ENCODE measurements at regions not wholly inside any gene's neighbourhood (a gene's known extent, or its start where the extent isn't known, plus 50 kb on each side); places are given as distances from the start of the nearest gene placed in this dataset.

DNA sequence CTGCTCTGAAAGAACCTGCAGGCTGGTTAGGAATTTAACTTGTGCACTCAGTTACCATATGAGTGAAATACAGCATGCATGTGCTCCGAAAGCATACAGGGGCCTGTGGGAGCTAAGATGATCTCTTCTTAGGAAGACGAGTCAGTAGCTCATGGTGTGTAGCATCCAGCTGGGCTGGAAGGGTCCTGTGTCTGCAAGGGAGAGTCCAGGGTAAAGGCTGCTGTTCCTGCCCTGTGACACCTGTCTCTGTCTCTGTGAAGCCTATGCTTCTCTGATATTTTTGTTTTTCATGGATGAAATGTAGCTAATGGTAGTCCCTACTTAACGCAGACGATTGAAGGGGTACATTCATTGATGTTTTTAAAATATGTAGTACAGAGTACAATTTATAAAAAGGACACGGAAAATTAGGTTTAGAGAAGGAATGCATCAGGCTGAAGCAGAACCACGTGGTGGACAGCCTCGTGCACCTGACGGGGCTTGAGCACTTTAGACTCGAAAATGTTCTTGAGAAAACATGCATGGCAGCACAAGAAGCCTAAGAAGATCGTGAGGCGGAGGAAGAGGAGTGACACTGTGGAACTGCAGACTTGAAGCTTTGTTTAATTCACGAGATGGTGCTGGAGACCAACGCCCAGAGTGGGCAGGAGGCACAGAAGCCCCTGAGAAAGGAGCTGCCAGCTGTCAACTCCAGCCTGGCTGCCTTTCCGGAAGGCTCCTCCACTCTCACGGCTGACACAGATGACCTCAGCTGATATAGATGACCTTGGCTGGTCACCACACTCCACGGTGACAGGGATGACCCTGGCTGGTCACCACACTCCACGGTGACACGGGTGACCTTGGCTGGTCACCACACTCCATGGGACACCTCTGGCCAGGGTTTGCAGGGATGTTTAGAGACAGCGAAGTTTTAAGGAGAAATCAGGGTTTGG lies 110.6 kb downstream of the TMEM18 start:
- TF ChIP-seq, protein P1, sequence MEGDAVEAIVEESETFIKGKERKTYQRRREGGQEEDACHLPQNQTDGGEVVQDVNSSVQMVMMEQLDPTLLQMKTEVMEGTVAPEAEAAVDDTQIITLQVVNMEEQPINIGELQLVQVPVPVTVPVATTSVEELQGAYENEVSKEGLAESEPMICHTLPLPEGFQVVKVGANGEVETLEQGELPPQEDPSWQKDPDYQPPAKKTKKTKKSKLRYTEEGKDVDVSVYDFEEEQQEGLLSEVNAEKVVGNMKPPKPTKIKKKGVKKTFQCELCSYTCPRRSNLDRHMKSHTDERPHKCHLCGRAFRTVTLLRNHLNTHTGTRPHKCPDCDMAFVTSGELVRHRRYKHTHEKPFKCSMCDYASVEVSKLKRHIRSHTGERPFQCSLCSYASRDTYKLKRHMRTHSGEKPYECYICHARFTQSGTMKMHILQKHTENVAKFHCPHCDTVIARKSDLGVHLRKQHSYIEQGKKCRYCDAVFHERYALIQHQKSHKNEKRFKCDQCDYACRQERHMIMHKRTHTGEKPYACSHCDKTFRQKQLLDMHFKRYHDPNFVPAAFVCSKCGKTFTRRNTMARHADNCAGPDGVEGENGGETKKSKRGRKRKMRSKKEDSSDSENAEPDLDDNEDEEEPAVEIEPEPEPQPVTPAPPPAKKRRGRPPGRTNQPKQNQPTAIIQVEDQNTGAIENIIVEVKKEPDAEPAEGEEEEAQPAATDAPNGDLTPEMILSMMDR (IDR thresholded peaks at IDR 0.05; ENCODE audit: extremely low read depth, missing control alignments), result no peak
- DNase-seq (ENCODE audit: low spot score), result no peak

DNA sequence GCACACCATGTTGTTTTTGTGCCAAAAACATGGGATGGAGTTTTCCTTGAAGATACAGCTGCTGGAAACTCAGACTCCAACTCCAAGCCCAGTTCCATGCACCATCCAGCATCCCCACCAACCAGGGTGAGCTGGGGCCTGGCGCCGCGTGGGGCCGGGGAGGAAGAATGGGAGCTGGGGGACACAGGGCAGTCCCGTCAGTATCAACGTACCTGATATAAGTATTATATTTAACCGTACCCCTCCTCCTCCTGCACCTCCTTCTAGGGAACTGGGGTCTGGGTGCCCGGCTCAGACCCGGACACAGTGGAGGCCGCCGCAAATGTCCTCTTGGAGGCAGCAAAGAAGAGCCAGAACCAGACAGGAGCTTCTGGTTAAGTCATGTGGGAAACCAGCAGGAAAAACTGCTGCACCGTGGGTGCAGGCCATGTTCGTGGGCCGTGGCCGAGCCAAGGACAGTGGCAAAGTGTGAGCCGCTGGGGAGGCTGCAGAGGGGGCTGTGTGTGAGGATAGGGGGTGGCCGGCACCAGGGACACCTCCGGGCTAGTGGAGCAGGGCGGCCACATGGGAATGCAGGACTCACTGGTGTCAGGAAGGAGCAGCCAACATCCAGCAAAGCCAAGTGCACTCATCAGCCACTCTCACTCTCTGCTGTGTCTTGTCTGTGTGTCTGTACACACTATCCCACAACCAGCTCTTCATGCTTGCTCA lies 112.6 kb downstream of the TMEM18 start:
- TF ChIP-seq, protein P1 (IDR thresholded peaks at IDR 0.05; ENCODE audit: extremely low read depth, missing control alignments), result no peak

DNA sequence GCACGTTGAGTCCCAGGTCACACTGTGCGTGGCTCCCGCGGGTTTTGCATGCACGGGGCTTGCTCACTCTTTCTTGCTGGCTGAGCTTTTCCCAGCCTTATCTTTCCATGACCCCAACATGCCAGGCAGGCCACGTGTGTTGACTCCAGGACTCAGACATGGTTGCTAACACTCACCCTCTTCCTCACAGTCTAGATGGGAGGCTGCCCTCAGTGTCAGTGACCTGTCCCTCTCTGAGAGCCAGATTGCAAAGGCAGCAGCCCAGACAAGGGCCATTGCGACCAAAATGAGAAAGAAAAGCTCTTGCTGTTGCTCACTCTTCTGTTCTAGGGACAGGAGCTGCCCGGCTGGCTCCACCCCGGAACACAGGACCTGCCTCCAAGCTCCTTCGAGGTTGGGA lies 113.7 kb downstream of the TMEM18 start:
- DNase-seq (ENCODE audit: low spot score), result no peak
- TF ChIP-seq, protein P1 (IDR thresholded peaks at IDR 0.05; ENCODE audit: extremely low read depth, missing control alignments), result no peak

More for the DNA sequence above, 112.6 kb downstream of the TMEM18 start:
- no peak for DNase-seq (ENCODE audit: low spot score)

DNA sequence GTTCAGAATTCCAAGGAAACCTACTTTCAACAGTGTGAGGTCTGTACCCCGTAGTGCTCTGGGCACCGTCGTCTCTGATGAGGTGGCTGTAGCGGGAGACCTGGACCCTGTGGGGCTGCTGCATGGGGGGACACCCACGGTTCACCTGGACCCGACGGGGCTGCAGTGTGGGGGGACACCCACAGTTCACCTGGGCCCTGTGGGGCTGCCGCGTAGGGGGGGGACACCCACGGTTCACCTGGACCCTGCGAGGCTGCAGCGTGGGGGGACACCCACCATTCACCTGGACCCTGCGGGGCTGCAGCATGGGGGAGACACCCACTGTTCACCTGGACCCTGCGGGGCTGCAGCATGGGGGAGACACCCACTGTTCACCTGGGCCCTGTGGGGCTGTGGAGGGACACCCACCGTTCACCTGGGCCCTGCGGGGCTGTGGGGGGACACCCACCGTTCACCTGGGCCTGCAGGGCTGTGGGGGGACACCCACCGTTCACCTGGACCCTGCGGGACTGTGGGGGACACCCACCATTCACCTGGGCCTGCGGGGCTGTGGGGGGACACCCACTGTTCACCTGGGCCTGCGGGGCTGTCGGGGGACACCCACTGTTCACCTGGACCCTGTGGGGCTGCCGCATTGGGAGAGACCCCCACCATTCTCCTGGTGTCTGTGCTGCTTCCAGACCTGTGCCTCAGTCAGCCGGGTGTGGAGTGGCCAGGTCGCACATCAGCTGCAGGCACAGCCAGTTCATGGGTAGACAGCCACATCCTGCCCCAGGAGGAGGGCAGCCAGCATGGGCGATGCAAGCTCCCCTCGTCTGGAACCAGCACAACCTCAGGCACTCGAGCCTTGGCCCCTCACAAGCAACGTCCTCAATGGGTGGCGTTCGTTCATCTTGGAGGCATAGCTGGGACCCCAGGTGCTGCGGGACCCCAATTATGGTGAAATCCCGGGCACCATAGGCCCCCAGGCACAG lies 114.5 kb downstream of the TMEM18 start:
- TF ChIP-seq, protein P1 (IDR thresholded peaks at IDR 0.05; ENCODE audit: extremely low read depth, missing control alignments), result no peak
- DNase-seq (ENCODE audit: low spot score), result no peak

DNA sequence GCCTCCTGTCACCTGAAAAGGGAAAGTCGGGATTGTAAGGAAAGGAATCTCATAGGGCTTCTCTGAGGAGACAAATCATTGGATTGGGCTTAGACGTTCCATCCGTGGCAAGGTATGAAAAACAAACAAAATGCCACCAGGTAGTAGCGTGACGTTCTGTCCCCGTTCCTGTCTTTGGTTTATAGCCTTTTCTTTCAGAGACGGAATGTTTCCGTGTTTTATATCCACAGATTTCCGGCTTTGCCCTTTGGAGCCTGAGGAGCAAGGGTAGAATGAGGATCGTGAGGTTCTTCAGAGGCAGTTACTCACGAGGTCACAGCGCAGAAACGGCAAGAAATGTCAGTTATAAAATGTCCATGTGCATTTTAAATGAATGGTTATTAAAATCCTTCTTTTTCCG lies 118.3 kb downstream of the TMEM18 start:
- TF ChIP-seq, protein P1 (IDR thresholded peaks at IDR 0.05; ENCODE audit: extremely low read depth, missing control alignments), result no peak
- no peak for DNase-seq (ENCODE audit: low spot score)

DNA sequence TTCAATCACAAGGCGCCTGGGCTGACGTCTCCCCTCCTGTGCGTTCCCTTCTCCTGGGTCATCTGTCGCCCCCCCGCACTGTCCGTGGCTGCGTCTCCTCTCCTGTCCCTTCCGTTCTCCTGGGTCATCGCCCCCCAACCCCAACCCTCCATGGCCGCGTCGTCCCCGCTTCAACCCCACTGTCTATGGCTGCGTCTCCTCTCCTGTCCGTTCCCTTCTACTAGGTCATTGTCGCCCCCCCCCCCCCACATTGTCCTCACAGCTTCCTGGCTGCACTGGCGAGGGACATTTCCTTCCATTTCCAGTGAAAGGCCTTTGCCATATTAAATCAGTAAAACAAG lies 118.9 kb downstream of the TMEM18 start:
- DNase-seq (ENCODE audit: low spot score), result no peak
- TF ChIP-seq, protein P1 (IDR thresholded peaks at IDR 0.05; ENCODE audit: extremely low read depth, missing control alignments), result no peak

Data from GM20000 (cell line).